Glomerular visceral epithelial cell (primary cell): ENCODE measurements at regions not wholly inside any gene's neighbourhood (a gene's known extent, or its start where the extent isn't known, plus 50 kb on each side); places are given as distances from the start of the nearest gene placed in this dataset.

ENCODE experiments used
- DNase-seq: peaks from one replicate; pipeline ENCODE4 v3.0.0-alpha.2; 2016; ENCODE audit errors: extremely low spot score

DNA sequence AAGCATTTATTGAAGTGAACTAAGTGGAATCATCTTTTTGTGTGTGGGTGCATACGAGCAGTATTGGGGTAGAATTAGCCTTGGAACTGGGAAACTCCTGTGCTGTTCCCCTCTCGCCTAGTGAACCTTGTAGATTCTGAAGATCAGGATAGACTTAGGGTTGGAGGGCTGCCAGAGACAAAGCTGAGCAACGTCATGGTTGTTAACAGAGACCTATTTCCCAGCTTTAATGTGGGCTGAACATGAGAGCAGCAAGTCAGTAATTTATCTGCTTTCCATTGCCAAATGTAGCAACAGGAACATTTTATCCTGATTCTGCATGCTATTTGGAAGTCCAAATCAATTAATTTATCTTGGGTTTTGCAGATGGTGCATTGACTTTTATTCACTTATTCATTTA is 246.6 kb downstream of the IL20RB start:
- DNase-seq = no peak

DNA sequence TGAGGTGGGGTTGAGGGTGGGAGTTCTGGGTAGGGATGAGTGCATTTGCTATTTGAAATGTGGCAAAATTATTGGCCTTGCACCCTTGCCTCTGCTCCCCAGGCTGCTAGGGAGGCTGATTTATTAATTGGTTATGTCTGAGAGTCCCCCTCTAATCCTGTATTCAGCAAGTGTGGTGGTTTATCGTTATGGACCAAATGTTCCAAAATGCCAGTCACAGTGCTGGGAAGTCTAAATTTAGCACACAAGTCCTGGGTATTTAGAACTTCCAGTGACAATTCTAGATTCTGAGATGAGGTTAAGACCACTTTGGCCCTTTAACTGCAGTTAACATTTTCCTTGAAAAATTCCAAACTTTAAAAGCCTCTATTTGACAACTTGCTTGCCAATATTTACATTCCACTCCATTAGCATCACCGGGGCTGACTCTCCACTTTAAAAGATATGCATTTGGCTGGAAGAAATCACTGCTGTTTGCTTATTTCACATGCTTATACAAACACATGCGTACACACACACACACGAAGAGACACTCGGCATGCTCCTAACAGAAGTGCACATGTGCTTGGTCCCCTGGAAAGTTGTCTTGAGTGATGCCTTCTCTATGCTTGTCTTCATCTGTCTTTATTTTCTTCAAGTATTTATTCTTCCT is 247.7 kb downstream of the IL20RB start:
- DNase-seq = no peak

DNA sequence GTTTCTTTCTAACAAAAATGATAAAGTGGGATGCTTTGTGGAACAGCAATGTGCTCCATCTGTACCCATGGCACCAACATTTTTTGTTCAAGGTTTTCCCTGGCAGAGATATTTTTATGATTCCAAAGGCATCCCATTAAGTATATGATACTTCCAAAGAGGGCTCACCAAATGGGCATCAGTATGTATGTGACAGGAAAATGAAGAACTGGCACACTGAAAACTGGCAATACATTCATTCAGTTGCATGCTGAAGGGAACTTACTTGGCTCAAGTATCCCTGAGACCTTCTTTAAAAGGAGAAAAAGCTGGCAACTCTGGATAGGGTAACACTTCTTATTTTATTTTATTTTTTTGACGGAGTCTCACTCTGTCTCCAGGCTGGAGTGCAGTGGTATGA is 249.8 kb downstream of the IL20RB start:
- DNase-seq = no peak

DNA sequence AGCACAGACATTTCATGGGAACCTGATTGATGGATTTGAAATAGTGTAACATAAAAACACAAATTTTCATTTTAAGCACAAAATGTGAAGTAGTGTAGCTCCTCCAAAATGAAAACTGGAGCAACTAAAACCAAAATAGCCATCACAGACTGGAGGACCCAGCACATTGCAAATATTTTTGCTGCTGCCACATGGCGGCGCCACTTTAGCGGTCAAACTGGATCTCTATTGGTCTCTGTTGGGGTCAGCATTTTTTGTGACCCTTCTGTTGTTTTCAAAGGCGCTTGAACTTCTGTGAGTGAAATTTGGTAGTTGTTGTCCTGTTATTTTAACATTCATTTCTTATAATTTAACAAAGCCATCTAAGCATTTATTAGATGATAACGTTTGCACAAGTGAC is 259.9 kb downstream of the IL20RB start:
- DNase-seq = no peak

DNA sequence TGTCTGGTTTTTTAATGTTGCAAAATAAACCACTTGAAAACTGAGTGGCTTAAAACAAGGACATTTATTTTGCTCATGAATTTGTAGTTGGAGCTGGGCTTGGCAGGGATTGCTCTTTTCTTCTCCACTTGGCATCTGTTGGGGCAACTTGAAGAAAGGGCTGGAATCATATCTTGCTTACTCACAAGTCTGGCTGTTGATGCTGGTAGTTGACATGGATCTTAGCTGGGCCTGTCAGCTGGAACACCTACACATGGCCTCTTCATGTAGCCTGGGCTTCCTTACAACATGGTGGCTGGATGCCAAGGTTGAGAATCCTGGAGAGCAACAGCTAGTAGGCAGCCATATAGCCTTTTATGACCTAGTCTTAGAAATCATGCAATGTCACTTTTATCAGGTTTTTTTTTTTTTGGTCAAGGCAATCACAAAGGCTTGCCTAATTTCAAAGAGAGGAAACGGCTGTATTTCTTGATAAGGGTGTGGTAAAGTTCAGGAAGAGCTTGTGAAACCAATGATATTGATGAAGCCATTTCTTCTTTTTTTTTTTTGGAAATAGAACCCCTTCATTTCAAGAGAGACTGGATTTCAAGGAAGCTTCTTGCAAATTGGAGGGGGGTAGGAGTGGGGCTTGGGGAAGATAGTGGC is 262.1 kb downstream of the IL20RB start:
- no peak for DNase-seq

DNA sequence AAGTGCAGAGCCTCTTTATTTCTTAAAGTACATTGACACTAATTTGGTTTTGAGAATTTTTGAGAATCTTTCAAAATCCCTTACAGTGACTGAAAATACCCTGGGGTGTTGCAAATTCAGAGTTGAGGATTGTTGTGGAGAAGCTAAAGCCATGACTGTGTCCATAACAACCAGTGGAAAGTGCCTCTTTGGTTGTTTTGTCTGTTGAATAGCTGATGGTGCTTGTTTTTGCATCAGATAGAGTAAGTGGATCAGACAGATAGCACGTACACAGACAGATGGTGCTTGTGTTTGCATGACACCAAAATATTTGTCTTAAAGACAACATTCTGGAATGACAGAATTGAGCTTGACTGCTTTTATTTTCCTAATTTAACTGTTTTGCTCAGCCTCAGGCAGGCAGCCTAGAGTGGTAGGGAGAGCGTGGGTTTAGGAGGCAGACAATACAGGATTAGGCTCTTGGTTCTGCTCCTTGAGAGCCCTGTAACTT is 265.0 kb downstream of the IL20RB start:
- no peak for DNase-seq

DNA sequence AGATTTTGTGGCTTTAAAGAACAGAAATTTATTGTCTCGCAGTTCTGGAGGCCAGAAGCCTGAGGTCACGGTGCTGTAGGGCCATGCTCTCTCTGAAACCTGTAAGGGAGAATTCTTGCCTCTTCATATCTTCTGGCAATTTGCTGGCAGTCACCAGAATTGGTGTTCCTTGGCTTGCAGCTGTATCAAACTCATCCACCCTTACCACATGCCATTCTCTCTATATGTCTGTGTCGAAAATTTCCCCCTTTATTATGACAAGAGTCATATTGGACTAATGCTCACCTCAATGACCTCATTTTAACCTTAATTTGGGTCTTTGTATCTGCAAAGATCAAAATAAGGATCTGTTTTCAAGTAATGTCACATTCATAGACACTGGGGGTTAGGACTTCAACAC is 266.7 kb downstream of the IL20RB start:
- DNase-seq = no peak

DNA sequence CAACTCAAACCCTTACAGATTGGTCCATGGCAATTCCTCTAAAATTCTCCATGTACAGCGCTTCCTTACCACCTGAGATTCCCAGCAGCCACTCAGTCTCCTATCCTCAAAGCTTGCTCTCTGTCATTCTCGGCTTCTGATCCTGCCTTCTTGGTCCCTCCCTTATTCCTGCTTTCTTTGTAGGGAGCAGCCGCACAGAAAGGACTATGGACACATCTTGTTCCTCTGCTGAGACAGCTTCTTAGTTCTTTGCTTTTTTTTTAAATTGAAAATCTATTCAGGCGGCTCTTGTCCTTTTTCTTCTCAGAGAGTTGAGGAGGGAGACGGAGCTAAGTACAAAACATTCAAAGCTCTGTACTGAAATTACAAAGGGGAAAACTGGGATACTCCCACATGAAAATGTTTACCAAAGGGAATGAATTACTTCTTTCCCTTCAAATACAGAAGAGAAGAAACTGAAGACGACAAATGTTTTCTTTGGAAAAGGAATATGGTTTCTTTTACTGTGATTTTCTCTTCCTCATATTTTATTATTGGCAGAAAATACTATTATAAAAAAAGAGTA is 285.1 kb downstream of the IL20RB start:
- no peak for DNase-seq

DNA sequence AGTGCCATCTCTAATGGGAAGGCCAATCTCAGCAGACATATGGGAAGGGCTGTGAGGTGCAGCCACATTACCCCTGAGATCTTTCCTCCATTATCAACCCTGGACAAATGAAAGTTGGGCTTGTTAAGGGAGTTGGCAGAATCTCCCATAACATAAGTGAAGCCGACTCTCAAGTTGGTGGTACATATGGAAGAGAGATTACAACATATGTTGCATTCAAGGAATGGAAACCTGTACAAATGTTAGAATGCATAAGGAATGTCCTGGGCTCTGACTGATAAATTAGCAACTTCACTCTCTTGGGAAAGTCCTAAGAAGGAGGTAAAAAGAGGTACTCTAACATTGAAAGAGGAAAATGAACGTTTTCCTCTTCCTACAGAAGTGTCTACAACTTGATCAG is 288.7 kb downstream of the IL20RB start:
- DNase-seq = no peak

DNA sequence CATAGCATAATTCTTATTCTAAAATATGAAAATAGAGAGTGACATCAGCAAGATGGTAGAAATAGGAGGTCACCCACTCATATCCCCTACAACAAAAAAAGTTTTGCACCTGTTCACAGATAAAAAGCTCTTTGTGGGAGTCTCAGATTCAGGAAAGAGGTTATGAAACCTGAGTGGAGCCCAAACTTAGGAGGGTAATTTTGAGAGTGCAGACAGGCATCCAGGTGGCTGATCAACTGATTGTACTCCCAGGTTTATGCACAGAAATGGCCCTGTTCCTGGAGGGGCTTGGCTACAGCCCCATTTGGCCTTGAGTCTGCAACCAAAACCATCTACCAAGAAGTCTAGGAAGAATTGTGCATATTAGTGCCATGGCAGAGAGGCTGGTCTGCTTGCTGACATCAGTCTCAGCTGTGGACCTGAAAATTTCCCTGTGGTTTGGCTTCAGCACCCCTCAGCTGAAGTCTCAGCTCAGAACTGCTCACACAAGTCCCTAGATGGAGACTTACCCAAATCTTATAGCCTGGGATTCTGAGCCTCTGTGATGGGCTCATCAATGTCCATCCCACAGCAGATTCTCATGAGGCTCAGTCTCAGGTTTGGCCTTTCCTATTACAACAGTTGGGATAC is 291.6 kb downstream of the IL20RB start:
- DNase-seq = no peak

DNA sequence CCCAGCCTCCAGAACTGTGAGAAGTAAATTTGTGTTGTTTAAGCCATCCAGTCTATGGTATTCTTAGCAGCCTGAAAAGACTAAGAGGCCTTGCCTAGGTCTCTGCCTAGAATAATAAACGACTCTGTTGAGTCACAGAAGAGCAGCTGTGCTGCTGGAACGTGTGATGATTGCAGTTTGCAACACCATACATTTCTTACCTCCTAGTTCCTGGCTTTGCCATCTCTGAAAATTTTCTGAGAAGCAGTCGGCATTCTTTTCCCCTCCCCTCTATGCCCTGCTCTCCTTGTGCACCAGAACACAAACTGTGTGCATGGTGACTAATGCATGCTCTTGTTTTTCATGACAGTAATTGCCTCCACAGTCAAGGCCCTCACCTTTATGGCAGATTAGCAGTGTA is 301.3 kb downstream of the IL20RB start:
- no peak for DNase-seq

DNA sequence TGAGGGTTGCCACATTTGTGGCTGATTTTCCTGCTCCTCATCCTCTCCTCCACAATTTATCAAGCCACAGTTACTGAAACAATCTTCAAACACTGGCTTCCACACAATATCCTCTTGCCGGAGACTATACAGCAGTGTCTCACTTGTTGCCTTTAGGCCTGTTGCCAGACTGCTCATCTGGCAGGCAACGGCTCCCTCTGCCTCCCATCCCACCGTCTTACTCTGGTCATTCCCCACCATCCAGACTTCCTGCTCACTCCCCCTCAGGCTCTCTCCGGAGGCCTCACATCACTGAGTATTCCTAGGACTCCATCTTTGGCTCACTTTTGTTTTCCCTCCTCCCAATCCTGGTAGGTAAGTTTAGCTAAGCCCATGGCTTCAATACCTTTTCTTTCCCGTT is 301.9 kb downstream of the IL20RB start:
- no peak for DNase-seq

DNA sequence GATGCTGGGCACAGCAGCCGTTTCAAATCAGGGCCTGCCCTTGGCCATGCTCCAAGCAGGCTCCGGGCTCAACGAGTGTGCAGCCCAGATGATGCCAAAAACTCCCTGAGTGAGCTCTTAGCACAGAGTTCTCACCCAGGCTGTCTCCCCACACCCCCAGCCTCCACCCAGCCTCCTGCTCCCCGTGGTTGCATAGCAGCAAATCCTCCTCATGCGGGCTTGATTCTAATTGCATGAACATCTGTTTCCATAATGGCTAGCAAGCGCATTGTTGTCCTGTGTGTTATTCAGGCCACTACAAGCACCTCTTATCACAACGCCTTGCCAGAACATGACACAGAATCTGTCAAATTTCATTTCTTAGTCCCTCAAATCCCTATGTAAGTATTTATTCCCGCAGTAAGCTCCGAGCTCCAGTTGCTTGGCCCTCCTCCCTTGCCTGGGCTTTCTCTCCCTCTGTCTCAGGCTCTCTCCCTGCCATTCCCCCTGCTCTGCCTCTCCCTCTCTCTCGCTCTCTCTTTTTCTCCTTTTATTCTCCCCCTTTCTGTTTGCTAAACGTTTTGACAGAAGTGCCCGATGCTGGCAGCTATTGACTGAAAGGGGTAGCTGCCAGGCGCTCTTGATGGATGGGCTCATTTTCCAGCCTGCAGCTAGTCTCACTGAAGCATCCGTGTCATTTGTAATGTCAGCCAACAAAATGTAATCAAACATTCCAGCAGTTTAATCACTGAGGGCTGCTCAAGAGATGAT is 306.5 kb downstream of the IL20RB start:
- DNase-seq = no peak

DNA sequence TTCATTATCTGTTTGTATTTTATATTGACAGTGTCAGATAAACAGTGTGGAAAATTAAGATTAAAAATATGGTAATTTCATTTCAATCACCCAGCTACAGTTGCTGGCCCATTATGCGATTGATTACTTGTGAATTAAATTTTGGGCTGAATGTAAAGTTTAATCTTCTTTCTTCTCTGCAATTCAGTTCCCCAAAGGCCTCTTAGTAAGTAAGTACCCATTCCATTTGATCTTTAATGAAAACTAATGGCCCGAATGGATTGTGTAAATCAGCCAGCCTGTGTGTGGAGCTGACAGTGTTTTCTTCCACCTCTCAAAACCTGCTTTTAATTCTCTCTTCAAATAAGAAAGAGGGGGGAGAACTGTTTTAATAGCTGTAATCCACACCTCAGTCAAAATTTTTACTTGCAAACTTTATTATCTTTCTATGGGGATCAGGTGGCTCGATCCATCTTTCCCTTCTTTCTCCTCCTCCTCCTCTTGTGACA is 307.1 kb downstream of the IL20RB start:
- no peak for DNase-seq

DNA sequence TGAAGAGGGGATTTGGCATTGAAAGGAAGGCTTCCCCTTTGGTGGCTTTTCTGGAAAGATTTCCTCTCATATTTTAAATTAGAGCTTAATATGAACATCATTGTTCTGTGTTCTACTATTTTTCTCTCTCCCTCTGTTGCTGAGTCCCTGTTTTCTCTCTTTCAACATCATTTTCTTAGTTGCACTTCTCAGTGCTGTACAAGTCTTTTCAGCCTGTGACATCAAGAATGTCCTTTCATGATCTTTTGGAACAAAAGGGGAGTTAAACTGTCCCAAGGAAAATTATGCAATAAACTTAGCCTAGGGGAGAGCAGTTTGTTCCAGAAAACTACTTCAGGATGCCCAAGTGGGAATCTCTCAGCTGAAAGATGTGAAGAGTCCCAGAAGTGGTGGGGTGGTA is 325.1 kb downstream of the IL20RB start:
- no peak for DNase-seq

DNA sequence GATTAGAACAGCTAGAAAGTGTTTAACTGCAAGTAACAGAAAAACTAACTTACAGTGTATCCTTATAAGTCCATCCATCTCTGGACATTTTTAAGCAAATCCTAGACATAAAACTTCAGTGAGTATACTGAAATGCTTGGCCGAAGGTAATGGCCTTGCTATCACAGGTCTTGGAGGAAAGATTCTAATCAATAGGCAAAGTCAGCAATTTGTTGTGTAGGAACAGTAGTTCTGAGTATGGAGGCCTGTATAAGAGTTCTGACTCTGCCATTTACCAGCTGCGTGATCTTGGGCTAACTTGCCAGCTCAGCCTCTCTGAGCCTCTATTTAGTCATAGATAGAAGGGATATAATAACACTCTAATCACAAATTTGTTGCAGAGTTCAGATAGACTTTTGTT is 328.1 kb downstream of the IL20RB start:
- DNase-seq = no peak

DNA sequence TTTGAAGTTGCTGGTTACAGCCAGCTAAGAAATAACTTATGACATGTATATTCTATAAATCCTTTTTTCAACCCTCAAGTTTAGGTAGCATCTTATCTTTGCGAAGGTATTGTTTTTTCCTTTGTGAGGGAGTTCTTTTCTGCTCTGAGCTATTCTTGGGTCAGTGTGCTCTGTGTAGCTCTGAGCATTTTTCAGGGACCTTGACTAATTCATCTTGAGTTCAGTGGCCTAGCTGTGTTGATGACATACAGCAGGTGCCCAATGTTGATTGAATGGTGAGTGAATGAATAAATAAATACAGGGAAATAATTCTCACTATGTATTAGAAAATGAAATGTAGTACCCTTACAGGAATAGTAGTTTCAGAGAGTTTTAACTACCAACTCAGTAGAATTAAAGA is 335.3 kb downstream of the IL20RB start:
- DNase-seq = no peak

DNA sequence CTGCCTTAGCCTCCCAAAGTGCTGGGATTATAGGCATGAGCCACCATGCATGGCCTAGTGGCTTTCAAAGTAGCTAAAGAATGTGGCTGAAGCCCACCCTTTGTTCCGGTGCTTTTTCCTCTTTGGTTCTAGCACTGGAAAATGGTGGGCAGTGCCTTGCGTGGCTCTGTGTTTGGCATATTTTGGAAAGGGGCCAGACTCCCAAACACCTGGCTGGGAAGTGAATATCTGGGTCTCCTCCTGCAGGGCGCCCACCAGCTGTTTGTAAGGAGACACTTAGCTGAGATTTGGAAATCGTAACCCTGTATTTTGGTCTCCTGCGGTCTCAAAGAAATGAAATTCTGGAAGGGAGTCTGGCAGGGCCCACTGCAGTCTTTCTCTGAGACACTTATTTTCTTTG is 336.4 kb downstream of the IL20RB start:
- no peak for DNase-seq

DNA sequence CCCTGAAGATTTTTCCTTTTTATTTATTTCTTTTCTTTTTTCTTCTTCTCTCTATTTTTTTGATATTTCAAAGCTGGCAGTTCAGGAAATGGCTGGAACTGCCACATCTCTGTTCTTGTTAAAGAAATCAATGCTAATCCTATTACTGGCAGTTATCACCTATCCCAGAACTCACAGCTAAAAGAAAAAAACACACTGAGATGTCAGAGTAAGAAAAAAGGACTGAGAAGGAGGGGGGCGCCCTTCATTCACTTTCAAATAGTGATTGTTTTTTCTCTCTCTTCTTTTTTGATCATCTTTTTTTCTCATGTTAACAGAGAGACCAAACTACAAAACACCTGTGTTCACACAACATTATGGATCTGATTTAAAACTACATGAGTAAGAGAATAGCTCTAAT is 337.1 kb downstream of the IL20RB start:
- DNase-seq = no peak

DNA sequence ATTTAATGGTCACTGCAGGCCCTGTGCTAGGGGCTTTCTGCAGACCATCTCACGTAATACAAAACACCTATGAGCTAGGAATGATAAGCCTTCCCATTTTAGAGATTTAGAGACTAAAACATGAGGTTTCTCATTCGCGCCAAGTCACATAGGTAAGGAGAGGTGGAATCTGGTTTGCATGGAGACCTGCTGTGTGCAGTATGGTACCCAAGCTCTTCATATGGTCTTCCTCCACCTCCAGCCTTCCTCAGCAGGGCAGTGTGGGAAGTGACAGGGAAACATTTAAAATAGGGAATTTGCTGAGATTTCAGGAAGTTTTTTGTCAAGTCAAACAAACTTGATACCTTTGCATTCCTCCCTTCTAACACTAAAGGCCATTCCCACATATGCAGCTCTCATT is 337.6 kb downstream of the IL20RB start:
- no peak for DNase-seq

DNA sequence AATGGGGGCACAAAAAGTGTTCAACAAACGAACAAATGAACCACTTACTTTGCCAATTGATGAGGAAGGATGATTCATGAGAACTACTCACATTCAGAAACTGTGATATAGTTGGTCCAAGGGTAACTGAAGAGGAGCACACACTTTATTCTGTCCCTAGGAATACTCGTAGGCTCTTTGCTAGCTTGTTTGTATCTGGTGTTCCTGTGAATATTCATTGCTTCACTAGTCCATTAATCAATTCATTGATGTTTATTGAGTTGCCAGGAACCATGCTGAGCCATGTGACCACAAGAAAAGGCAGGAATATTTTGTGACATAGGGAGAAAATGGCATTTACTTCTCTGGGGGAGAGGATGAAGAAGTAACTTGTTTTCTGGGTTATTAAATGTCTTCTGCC is 338.3 kb downstream of the IL20RB start:
- DNase-seq = no peak

DNA sequence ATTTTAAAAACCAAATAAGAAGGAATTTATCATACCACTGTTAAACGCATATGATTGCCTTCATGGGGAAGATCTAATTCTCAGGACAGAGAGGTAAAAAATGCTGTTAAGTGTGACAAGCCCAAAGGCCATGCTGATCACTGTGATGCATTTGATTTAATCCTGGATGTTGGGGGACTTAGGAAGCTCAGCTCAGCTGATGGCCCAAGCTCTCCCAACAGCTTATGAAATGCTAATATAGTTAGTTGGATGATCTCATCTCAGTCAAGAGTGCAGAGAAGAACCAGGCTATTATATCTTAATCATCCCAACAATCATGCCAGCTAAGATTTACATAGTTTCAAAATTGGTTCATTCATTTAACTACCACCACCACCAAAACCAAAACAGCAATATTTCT is 340.0 kb downstream of the IL20RB start:
- DNase-seq = no peak
